PFSK-1 (cell line): ENCODE measurements at regions not wholly inside any gene's neighbourhood (a gene's known extent, or its start where the extent isn't known, plus 50 kb on each side); places are given as distances from the start of the nearest gene placed in this dataset.

ENCODE experiments used
- FOXP2 ChIP-seq: optimal IDR thresholded peaks from 2 replicates; pipeline ENCODE3; 2011; ENCODE audit warnings: borderline replicate concordance, control low read depth, inconsistent platforms; ENCODE audit not compliant: insufficient read depth; ENCODE audit errors: extremely low read length, extremely low read depth
- TAF1 ChIP-seq: IDR thresholded peaks from 2 replicates; pipeline ENCODE4 v1.6.1; 2012; ENCODE audit warnings: low read length, control low read depth, borderline replicate concordance; ENCODE audit not compliant: insufficient read depth

DNA sequence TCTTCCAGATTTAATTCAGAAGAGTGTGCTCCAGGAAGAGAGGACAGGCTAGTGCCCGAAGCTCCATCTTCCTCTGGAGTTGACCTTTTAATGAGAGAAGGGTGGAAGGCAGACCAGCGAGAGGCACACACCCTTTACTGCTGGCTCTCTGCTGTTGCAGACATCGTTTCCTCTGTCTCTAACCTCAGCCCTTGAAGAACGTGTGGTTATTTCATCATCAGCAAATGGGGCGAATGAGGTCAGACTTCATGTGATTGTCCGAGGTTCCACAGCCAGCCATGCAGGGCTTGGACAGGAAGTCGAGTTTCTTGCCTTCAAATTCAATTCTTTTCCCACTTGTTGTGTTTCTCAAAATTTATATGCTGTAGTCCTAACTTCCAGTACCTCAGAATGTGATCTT is 155.2 kb upstream of the MSX1 start:
- no peak for TF ChIP-seq TAF1
- no peak for TF ChIP-seq FOXP2
